A172 (cell line): ENCODE measurements at regions not wholly inside any gene's neighbourhood (a gene's known extent, or its start where the extent isn't known, plus 50 kb on each side); places are given as distances from the start of the nearest gene placed in this dataset.
A peak's percentile ranks its signal among the peaks of the same experiment; 100 is the strongest.
"Not testable (repeated sequence)": the region's sequence is repeated elsewhere in the genome, so short reads cannot be mapped to it uniquely, and the experiment has no call there.

Source experiments
- DNase-seq: peaks from one replicate; pipeline ENCODE4 v3.0.0-alpha.2; 2015; ENCODE audit warnings: low spot score

- DNase-seq, result no peak
These were observed 142.4 kb downstream of the FCRL5 start for GRCh38 chr1:157409927-157410326.

- DNase-seq, result no peak
These were observed 144.3 kb downstream of the FCRL5 start for GRCh38 chr1:157407917-157408525.

- DNase-seq, result no peak
These were observed 144.9 kb downstream of the FCRL5 start for GRCh38 chr1:157407367-157407766.

- no peak for DNase-seq
These were observed 146.7 kb downstream of the FCRL5 start for GRCh38 chr1:157405662-157406061.

- DNase-seq, result no peak
These were observed 147.7 kb downstream of the FCRL5 start for GRCh38 chr1:157404614-157405013.

- DNase-seq, result no peak
These were observed 148.2 kb downstream of the FCRL5 start for GRCh38 chr1:157404063-157404501.

- DNase-seq, result no peak
These were observed 148.7 kb downstream of the FCRL5 start for GRCh38 chr1:157403608-157404007.

- DNase-seq, result peak; percentile 52
These were observed 149.1 kb downstream of the FCRL5 start for GRCh38 chr1:157403203-157403602.

- DNase-seq, result no peak
These were observed 151.5 kb downstream of the FCRL5 start for GRCh38 chr1:157400766-157401165.

- DNase-seq, result no peak
These were observed 152.3 kb downstream of the FCRL5 start for GRCh38 chr1:157399984-157400382.

- no peak for DNase-seq
These were observed 152.9 kb downstream of the FCRL5 start for GRCh38 chr1:157399343-157399983.

GRCh38 chr1:157390651-157391050, 161.7 kb downstream of the FCRL5 start:
- peak; percentile 68 for DNase-seq

- no peak for DNase-seq
These were observed 164.3 kb downstream of the FCRL5 start for GRCh38 chr1:157388057-157388456.

GRCh38 chr1:157384258-157384657, 168.1 kb downstream of the FCRL5 start:
- no peak for DNase-seq

- DNase-seq, result no peak
These were observed 170.0 kb downstream of the FCRL5 start for GRCh38 chr1:157382351-157382750.

- DNase-seq, result no peak
These were observed 171.8 kb downstream of the FCRL5 start for GRCh38 chr1:157380523-157380922.

- peak; percentile 63 for DNase-seq
These were observed 175.0 kb downstream of the FCRL5 start for GRCh38 chr1:157377280-157377713.

- DNase-seq, result no peak
These were observed 175.6 kb downstream of the FCRL5 start for GRCh38 chr1:157376681-157377080.

- DNase-seq, result not testable (repeated sequence)
These were observed 180.0 kb downstream of the FCRL5 start for GRCh38 chr1:157372311-157372710.

- no peak for DNase-seq
These were observed 180.5 kb downstream of the FCRL5 start for GRCh38 chr1:157371826-157372225.

GRCh38 chr1:157371221-157371620, 181.1 kb downstream of the FCRL5 start:
- DNase-seq, result no peak

- DNase-seq, result no peak
These were observed 181.6 kb downstream of the FCRL5 start for GRCh38 chr1:157370698-157371097.

- DNase-seq, result peak; percentile 51
These were observed 182.3 kb downstream of the FCRL5 start for GRCh38 chr1:157369808-157370521.
